WTC11 (cell line): ENCODE measurements at regions not wholly inside any gene's neighbourhood (a gene's known extent, or its start where the extent isn't known, plus 50 kb on each side); places are given as distances from the start of the nearest gene placed in this dataset.

Source experiments
- ATAC-seq: fragments of 200-7000 bp; cut with Tn5 transposase; 2 replicates; pipeline ENCODE4 v1.10.0; 2021; ENCODE audit warnings: mild to moderate bottlenecking, moderate library complexity
- CTCF ChIA-PET: fragments of 300-600 bp; sonication (Branson Sonifier 250); formaldehyde crosslinking; loops from one replicate; lab custom pipeline; 2021; ENCODE audit warnings: antibody characterized with exemption; lab: Charles Lee
- POLR2A ChIA-PET: fragments of 350-600 bp; sonication (Branson Sonifier 250); formaldehyde crosslinking; loops from one replicate; lab custom pipeline; 2021; ENCODE audit warnings: antibody characterized with exemption; lab: Charles Lee
- DNase-seq: peaks from one replicate; pipeline ENCODE4 v3.0.0; 2021; ENCODE audit warnings: low spot score
- H3K27ac Mint-ChIP-seq: 2 replicates; pipeline ENCODE4 v1.8.0; 2021; ENCODE audit warnings: mixed read lengths
- H3K27me3 Mint-ChIP-seq: 2 replicates; pipeline ENCODE4 v1.8.0; 2021; ENCODE audit warnings: low read depth, mild to moderate bottlenecking, moderate library complexity, mixed read lengths
- H3K36me3 Mint-ChIP-seq: 2 replicates; pipeline ENCODE4 v1.8.0; 2021; ENCODE audit warnings: mixed read lengths
- H3K4me1 Mint-ChIP-seq: 2 replicates; pipeline ENCODE4 v1.8.0; 2022; ENCODE audit warnings: mixed read lengths
- H3K4me3 Mint-ChIP-seq: 2 replicates; pipeline ENCODE4 v1.8.0; 2021; ENCODE audit warnings: mild to moderate bottlenecking, moderate library complexity, mixed read lengths
- H3K9me3 Mint-ChIP-seq: 2 replicates; pipeline ENCODE4 v1.8.0; 2021; ENCODE audit warnings: mixed read lengths
- CDX4 ChIP-seq: fragments of 250-450 bp; sonication (Bioruptor Pico); IDR thresholded peaks from 2 replicates; pipeline ENCODE4 v1.9.0; 2021; ENCODE audit warnings: moderate library complexity, mild to moderate bottlenecking, inconsistent platforms, borderline replicate concordance
- CREB1 ChIP-seq: sonication (generic); formaldehyde crosslinking; IDR thresholded peaks from 2 replicates; pipeline ENCODE4 v1.8.0; 2023; ENCODE audit warnings: mild to moderate bottlenecking, missing genetic modification reagents
- ETV6 ChIP-seq: sonication (generic); formaldehyde crosslinking; IDR thresholded peaks from 2 replicates; pipeline ENCODE4 v1.8.1; 2022; ENCODE audit warnings: mild to moderate bottlenecking, missing genetic modification reagents
- FOXJ3 ChIP-seq: sonication (generic); formaldehyde crosslinking; IDR thresholded peaks from 2 replicates; pipeline ENCODE4 v1.9.0; 2021; ENCODE audit warnings: missing genetic modification reagents, mild to moderate bottlenecking, borderline replicate concordance
- GTF2I ChIP-seq: fragments of 250-450 bp; sonication (Bioruptor Pico); conservative IDR thresholded peaks from 2 replicates; pipeline ENCODE4 v1.4.0; 2021; ENCODE audit warnings: mild to moderate bottlenecking
- HMGA2 ChIP-seq: fragments of 250-450 bp; sonication (Bioruptor Pico); IDR thresholded peaks from 2 replicates; pipeline ENCODE4 v1.4.0; 2021; ENCODE audit warnings: mild to moderate bottlenecking, moderate library complexity
- IRF2 ChIP-seq: sonication (generic); formaldehyde crosslinking; IDR thresholded peaks from 2 replicates; pipeline ENCODE4 v1.8.0; 2022; ENCODE audit warnings: low read depth, missing genetic modification reagents, borderline replicate concordance
- MXD4 ChIP-seq: fragments of 250-450 bp; sonication (Bioruptor Pico); IDR thresholded peaks from 2 replicates; pipeline ENCODE4 v1.8.0; 2021; ENCODE audit warnings: mild to moderate bottlenecking, moderate library complexity, borderline replicate concordance
- NFATC4 ChIP-seq: fragments of 250-450 bp; sonication (Bioruptor Pico); IDR thresholded peaks from 2 replicates; pipeline ENCODE4 v1.9.0; 2021; ENCODE audit warnings: mild to moderate bottlenecking
- NFE2L1 ChIP-seq: sonication (generic); formaldehyde crosslinking; IDR thresholded peaks from 2 replicates; pipeline ENCODE4 v1.8.1; 2023; ENCODE audit warnings: missing genetic modification reagents
- SP1 ChIP-seq: sonication (generic); formaldehyde crosslinking; conservative IDR thresholded peaks from 2 replicates; pipeline ENCODE4 v1.8.1; 2022; ENCODE audit warnings: missing genetic modification reagents
- STAT6 ChIP-seq: sonication (generic); formaldehyde crosslinking; conservative IDR thresholded peaks from 2 replicates; pipeline ENCODE4 v1.8.1; 2023; ENCODE audit warnings: mild to moderate bottlenecking, low read depth, missing genetic modification reagents, moderate library complexity
- TEAD4 ChIP-seq: sonication (generic); formaldehyde crosslinking; IDR thresholded peaks from 2 replicates; pipeline ENCODE4 v1.8.0; 2022; ENCODE audit warnings: mild to moderate bottlenecking, missing genetic modification reagents
- TP53 ChIP-seq: sonication (generic); formaldehyde crosslinking; IDR thresholded peaks from 2 replicates; pipeline ENCODE4 v1.8.1; 2023; ENCODE audit warnings: mild to moderate bottlenecking, missing genetic modification reagents
- USF1 ChIP-seq: sonication (generic); formaldehyde crosslinking; IDR thresholded peaks from 2 replicates; pipeline ENCODE4 v1.8.0; 2022; ENCODE audit warnings: mild to moderate bottlenecking, missing genetic modification reagents
- ZBTB21 ChIP-seq: sonication (generic); formaldehyde crosslinking; IDR thresholded peaks from 2 replicates; pipeline ENCODE4 v1.8.1; 2023; ENCODE audit warnings: mild to moderate bottlenecking, missing genetic modification reagents, borderline replicate concordance
- ZMAT4 ChIP-seq: fragments of 250-450 bp; sonication (Bioruptor Pico); IDR thresholded peaks from 2 replicates; pipeline ENCODE4 v1.9.0; 2021; ENCODE audit warnings: mild to moderate bottlenecking
- ZNF396 ChIP-seq: fragments of 250-450 bp; sonication (Bioruptor Pico); IDR thresholded peaks from 2 replicates; pipeline ENCODE4 v1.8.0; 2021; ENCODE audit warnings: mild to moderate bottlenecking, moderate library complexity, borderline replicate concordance
- ZNF532 ChIP-seq: fragments of 250-450 bp; sonication (Bioruptor Pico); IDR thresholded peaks from 2 replicates; pipeline ENCODE4 v1.9.0; 2021; ENCODE audit warnings: mild to moderate bottlenecking, borderline replicate concordance

GRCh38 chr4:187903106-187903505 lies 92.5 kb upstream of the ZFP42 start (continued):
- TF ChIP-seq ZMAT4 (CRISPR knock-in tag): no peak

- H3K4me1 Mint-ChIP-seq: peaks cover 5% of the 10 kb centered on the region
- ChIA-PET CTCF (no interaction called here), POLR2A (no interaction called here)
- DNase-seq (no peak), ATAC-seq (no peak)
- peaks cover 15% of the 10 kb centered on the region for H3K36me3 Mint-ChIP-seq
- peaks cover 30% of the 10 kb centered on the region for H3K9me3 Mint-ChIP-seq
- TF ChIP-seq SP1 (CRISPR knock-in tag) (no peak), MXD4 (CRISPR knock-in tag) (no peak), NFE2L1 (CRISPR knock-in tag) (no peak), IRF2 (CRISPR knock-in tag) (no peak), USF1 (CRISPR knock-in tag) (no peak), FOXJ3 (CRISPR knock-in tag) (no peak), ZBTB21 (no peak), CDX4 (CRISPR knock-in tag) (no peak), NFATC4 (CRISPR knock-in tag) (no peak), ZNF396 (no peak), CREB1 (CRISPR knock-in tag) (no peak), TEAD4 (CRISPR knock-in tag) (no peak), TP53 (CRISPR knock-in tag) (no peak), ETV6 (CRISPR knock-in tag) (no peak), STAT6 (CRISPR knock-in tag) (no peak), ZNF532 (CRISPR knock-in tag) (no peak), GTF2I (CRISPR knock-in tag) (no peak), HMGA2 (CRISPR knock-in tag) (no peak)
- H3K27ac Mint-ChIP-seq: no peak overlapping the region
- H3K27me3 Mint-ChIP-seq: no peaks in the 10 kb centered on the region
- H3K4me3 Mint-ChIP-seq: no peak overlapping the region
Observed at GRCh38 chr4:187903700-187904099, 91.9 kb upstream of the ZFP42 start.
